Left lobe of liver (tissue), 2 donors: ENCODE measurements at regions not wholly inside any gene's neighbourhood (a gene's known extent, or its start where the extent isn't known, plus 50 kb on each side); places are given as distances from the start of the nearest gene placed in this dataset.

ENCODE experiments used
- ATAC-seq: fragments of 200-7000 bp; cut with Tn5 transposase; one replicate; pipeline ENCODE4 v1.9.1; 2020; ENCODE audit warnings: mild to moderate bottlenecking, moderate library complexity
- DNase-seq: peaks from one replicate; pipeline ENCODE4 v3.0.0-alpha.2; 2020; ENCODE audit warnings: low spot score
- donor health status: DM: no; HTN: no; CAD: no; lungs with moderate emphysema.
- donor health status: DM: no; HTN: yes; CAD: no.

- ATAC-seq (no peak), DNase-seq (no peak)
Observed at GRCh38 chr9:118832371-118832770, 536.9 kb downstream of the BRINP1 start.

DNA sequence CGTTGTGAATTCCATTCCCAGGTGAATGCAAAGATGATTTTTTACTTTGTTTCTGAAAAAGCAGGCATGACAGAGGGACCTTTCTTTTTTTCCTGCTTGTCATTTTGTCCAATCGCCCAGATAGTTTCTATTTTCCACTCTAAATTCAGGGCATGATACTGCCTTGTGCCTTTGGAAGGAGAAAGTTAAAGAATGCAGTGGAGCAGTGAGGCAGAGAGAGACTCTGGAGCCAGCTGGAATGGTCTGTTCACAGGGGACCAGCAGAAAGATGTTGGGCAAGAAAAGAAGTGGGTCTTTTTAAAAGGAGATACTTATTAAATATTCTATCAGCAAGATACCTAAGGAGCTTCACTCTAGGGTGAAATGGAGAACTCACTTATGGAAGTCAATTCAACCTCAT, 532.3 kb downstream of the BRINP1 start:
- DNase-seq (no peak), ATAC-seq (no peak)

DNA sequence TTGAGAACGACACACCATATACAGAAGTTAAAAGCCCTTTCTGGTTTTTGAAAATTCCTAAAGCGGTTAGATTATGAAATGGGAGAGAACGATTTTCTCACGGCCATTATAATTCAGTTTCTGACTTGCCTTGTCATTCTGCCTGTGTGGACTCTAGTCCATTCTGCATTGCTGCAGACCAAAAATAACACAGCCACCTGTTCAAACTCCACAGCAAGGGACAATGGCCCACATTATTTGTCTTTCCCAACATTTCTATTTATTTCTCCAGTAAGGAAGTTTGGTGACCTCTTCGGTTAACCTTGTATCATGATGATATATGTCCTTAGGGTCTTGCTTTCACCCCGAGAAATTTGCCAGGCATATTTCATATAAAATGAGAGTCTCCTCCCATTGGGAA, 497.7 kb downstream of the BRINP1 start:
- no peak for ATAC-seq
- no peak for DNase-seq

DNA sequence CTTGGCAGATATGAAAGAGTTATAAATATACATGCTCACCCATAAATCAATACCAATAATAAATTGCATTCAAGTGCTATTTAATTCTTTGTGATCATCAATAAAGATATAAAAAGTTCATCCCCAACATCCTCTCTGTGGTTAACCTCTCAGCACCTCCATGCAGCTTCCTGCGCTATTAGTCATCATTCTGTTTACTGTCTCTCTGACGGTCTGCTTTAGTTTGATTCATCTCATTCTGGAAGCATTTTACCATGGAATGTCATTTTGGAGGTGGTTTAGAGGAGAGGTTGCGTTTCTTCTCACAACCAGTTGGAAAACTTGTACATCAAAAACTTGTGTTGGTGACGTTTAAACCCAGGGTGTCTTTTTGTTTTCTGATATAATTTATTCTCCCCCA, 486.6 kb downstream of the BRINP1 start:
- ATAC-seq, result no peak
- no peak for DNase-seq

GRCh38 chr9:118883411-118883810, 485.8 kb downstream of the BRINP1 start:
- ATAC-seq (no peak), DNase-seq (no peak)

GRCh38 chr9:118891213-118891612, 478.0 kb downstream of the BRINP1 start:
- no peak for DNase-seq
- ATAC-seq, result no peak

- DNase-seq (no peak), ATAC-seq (no peak)
Observed at GRCh38 chr9:118896324-118897000, 472.8 kb downstream of the BRINP1 start.

- no peak for ATAC-seq
- DNase-seq, result no peak
Observed at GRCh38 chr9:118918180-118918579, 451.1 kb downstream of the BRINP1 start.

GRCh38 chr9:118928722-118929121, 440.5 kb downstream of the BRINP1 start:
- DNase-seq, result no peak
- no peak for ATAC-seq

DNA sequence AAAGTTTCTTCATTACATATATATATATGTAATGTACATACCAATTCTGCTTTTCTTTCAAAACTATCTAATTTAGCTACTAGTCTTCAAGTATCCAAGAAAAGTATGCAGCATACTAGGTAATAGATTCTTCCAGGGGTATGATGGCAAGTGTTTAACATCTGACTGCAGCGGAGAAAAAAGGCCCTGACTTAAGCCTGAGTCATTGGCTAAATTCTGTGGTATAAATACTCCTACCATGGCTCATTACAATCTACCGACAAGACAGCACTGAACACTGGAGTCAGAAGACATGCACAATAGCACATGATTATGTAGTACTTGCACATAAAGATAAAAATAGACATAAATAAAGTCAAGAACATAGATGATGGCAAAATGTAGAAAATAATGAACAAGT, 439.9 kb downstream of the BRINP1 start:
- DNase-seq, result no peak
- ATAC-seq, result no peak

DNA sequence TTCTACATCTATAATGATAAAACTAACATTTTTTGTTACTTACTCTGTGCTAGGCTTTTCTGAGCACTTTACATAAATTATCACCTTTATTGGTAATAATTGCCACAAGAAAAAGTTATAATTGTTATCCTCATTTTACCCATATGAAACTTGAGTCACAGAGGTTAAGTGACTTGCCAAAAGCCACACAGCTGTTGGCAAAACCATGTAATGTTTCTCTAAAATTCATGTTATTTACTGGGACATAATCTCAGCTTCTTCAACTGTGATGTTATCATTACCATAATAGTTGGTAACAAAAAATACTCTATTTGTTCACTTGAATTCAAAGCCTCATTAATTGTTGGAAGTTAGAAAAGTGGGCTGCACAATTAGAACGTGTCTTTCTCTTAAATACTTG, 437.3 kb downstream of the BRINP1 start:
- DNase-seq (no peak), ATAC-seq (no peak)

GRCh38 chr9:118938581-118938980, 430.7 kb downstream of the BRINP1 start:
- DNase-seq (no peak), ATAC-seq (no peak)

GRCh38 chr9:118940473-118940872, 428.8 kb downstream of the BRINP1 start:
- no peak for DNase-seq
- ATAC-seq, result no peak

DNA sequence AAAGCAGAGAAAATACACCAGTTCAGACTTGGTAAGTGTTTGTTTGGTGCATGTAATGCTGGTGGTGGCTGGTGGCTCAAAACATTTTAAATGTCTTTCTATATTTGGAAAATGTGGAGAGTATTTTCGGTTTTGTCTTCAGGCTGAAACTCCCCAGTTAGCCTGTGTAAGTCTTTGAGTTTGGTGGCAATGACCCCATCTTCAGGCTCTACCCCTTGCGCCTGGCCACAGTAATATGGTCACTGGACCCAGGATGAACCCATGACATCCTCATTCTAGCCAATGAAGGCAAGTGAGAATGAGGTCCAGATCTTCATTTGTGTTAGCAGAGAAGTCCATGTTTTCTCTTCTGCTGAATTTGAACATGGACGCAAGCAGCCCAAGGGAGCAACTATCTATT, 422.6 kb downstream of the BRINP1 start:
- DNase-seq, result no peak
- no peak for ATAC-seq

- DNase-seq, result no peak
- no peak for ATAC-seq
Observed at GRCh38 chr9:118954857-118955256, 414.4 kb downstream of the BRINP1 start.

- DNase-seq (no peak), ATAC-seq (no peak)
Observed at GRCh38 chr9:118957585-118957984, 411.6 kb downstream of the BRINP1 start.

DNA sequence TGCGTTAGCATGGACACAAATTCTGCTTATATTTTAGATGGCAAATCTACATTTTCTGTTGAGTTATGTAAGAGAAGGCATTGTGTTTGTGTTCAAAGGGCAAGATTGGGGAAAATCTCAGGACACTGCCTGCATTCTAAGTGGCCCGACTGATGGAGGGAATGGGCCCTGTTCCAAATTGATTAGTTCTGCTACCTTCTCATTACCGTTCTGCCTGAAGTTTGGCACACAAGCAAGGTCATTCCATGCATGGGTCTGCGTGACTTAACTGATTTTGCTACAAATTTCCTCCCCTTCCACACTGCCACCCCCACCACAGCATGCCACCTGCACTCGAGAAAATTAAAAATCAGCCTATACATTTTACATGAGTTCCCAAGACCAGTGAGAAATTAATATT, 409.9 kb downstream of the BRINP1 start:
- no peak for DNase-seq
- ATAC-seq, result no peak

DNA sequence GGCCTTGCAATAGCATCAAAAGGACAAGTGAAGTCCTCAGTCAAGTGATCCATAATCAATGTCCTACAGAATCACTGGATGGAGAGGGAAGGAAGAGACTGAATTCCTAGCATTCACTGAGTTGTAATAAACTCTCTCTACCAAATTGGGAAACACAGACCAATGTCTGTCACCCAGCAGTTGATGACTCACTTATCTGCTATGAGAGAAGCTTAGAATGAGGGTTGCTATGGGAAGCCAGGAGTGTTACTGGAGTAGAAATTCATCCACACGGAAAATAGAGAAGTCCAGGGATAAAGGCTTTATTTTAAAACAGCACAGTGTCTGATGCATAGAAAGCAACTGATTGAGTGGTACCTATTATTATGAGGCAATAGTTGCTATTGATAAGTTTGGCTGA, 407.4 kb downstream of the BRINP1 start:
- ATAC-seq (no peak), DNase-seq (no peak)

DNA sequence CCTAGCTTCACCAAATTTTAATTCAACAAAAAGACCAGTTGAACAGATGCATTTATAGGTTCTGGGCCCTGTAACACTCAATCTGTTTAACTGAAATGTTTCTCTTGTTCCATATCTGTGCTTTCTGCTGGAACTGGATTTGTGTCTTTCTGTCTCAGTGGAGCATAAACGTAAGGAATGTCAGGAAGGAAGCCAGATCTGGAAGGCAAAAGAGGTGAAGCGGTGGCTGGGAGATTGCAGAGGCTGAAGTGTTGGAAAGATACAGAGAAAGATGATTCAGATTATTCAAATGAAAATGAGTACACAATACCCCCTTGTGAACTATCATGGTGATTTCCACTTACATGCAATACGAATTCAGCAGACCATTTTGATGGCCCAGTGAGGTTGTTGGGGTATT, 406.8 kb downstream of the BRINP1 start:
- DNase-seq (no peak), ATAC-seq (no peak)

GRCh38 chr9:118963674-118964073, 405.6 kb downstream of the BRINP1 start:
- ATAC-seq (no peak), DNase-seq (no peak)

DNA sequence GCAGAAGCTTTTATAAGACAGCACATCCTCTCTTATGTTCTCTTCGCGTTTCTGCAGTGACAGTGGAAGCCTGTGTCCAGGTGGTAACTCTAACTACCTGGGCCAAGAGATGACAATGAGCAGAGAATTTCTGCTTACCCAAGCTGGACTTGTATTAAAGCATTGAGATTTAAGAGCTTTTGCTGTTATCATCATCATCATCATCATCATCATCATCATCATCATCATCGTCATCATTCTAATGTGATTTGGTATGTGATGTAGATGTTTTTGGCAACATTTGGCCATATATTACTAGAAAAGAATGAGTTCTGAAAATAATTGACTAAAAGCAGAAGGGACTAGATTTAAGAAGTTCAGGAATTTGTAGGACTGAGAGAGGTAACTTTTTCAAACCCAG, 401.3 kb downstream of the BRINP1 start:
- no peak for ATAC-seq
- DNase-seq, result no peak

DNA sequence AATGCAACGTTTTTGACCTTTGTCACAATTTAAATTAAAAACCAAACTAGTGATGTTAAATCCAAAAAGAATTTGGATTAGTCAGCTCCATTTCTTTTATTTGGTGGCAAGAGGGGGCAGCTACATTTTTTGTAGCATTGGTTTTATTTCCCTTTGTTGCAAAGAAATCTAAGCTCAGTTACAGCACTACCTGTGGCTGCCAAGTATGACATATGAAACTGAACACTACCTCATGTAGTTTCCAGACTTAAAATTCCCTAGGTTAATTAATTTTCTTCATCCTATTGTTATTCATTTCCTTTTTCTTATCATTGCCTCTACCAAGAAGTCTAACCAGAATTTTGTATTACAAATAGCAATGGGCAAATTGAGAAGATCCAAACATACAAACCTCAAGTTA, 393.5 kb downstream of the BRINP1 start:
- no peak for ATAC-seq
- DNase-seq, result no peak

- ATAC-seq (no peak), DNase-seq (no peak)
Observed at GRCh38 chr9:118976160-118976559, 393.1 kb downstream of the BRINP1 start.

DNA sequence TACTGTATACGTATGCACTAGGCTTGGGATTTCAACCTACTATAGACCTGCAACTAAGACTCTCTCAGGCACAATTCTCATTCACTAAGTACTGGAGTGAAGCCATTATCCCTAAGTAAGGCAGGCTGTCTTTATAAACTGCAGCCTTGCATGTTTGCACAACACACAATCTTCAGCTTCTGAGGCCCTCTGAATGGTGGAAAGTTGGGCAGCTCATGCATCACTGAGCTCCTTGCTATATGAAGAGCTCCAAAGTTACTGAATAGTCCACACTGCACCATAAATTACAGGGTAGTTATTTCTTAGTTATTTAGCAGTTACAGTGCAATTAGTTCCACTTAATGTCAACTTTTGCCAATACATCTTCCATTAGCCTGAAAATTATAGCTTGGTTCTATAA, 384.6 kb downstream of the BRINP1 start:
- DNase-seq, result no peak

More for the DNA sequence above, 384.6 kb downstream of the BRINP1 start:
- no peak for ATAC-seq
